ENCODE measurements at regions not wholly inside any gene's neighbourhood (a gene's known extent, or its start where the extent isn't known, plus 50 kb on each side); places are given as distances from the start of the nearest gene placed in this dataset.

DNA sequence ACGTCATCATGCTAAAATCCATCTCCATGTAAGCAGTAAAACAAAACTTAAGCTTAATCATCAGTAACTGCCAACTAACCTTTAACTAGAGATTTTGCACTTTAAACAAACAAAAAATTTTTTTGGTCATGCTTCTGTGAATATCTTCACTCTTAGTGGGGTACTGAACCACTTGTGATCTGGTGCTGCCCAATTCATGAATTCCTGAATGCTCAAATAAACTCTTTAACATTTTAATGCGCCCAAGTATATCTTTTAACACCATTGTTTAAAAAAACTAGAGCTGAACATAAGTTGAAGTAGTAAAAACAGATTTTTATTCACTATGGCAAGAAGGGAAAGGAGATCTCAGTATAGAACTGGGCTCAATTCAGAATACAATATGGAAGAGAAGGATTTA is 196.9 kb upstream of the USP24 start:
- TF ChIP-seq, protein P1, sequence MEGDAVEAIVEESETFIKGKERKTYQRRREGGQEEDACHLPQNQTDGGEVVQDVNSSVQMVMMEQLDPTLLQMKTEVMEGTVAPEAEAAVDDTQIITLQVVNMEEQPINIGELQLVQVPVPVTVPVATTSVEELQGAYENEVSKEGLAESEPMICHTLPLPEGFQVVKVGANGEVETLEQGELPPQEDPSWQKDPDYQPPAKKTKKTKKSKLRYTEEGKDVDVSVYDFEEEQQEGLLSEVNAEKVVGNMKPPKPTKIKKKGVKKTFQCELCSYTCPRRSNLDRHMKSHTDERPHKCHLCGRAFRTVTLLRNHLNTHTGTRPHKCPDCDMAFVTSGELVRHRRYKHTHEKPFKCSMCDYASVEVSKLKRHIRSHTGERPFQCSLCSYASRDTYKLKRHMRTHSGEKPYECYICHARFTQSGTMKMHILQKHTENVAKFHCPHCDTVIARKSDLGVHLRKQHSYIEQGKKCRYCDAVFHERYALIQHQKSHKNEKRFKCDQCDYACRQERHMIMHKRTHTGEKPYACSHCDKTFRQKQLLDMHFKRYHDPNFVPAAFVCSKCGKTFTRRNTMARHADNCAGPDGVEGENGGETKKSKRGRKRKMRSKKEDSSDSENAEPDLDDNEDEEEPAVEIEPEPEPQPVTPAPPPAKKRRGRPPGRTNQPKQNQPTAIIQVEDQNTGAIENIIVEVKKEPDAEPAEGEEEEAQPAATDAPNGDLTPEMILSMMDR (conservative IDR thresholded peaks at IDR 0.05 in 1 of 2, IDR thresholded peaks at IDR 0.05 in 1 of 2; ENCODE audit: extremely low read depth in 1 of 2, insufficient read depth in 1 of 2, low read depth in 1 of 2, low read length in 2 of 2), result no peak
- TF ChIP-seq EZH2 (IDR thresholded peaks at IDR 0.05; ENCODE audit: borderline replicate concordance, low read length), result no peak

Measured in mammary epithelial cell (primary cell).